Right atrium auricular region (tissue), 2 donors: ENCODE measurements at regions not wholly inside any gene's neighbourhood (a gene's known extent, or its start where the extent isn't known, plus 50 kb on each side); places are given as distances from the start of the nearest gene placed in this dataset.

Experiments
- DNase-seq: peaks from one replicate; pipeline ENCODE4 v3.0.0-alpha.2; 2019; ENCODE audit warnings: low spot score
- H3K27ac ChIP-seq, 2 donors: fragments of 200-600 bp; sonication (generic); 1 replicate in 1 of 2; 2 replicates in 1 of 2; pipeline ENCODE4 v1.5.1; 2016 to 2019
- H3K27me3 ChIP-seq, 2 donors: fragments of 200-600 bp; sonication (generic); one replicate each; pipeline versions ENCODE4 v1.5.1 to v1.6.0; 2017 to 2019
- H3K36me3 ChIP-seq: fragments of 200-600 bp; sonication (generic); one replicate; pipeline ENCODE4 v1.5.1; 2016
- H3K4me1 ChIP-seq, 2 donors: fragments of 200-600 bp; sonication (generic); one replicate each; pipeline versions ENCODE4 v1.5.1 to v1.6.0; 2017 to 2019
- H3K4me3 ChIP-seq, 2 donors: fragments of 200-600 bp; sonication (generic); 1 replicate in 1 of 2; 2 replicates in 1 of 2; pipeline ENCODE4 v1.5.1; 2017 to 2019; ENCODE audit warnings: mild to moderate bottlenecking in 1 of 2, moderate library complexity in 1 of 2
- H3K9me3 ChIP-seq, 2 donors: fragments of 200-600 bp; sonication (generic); one replicate each; pipeline ENCODE4 v1.5.1; 2019
- CTCF ChIP-seq, 2 donors: fragments of 200-600 bp; sonication (generic); IDR thresholded peaks; one replicate each; pipeline ENCODE4 v1.5.1; 2019; ENCODE audit warnings: antibody characterized with exemption in 2 of 2

- Histone ChIP-seq H3K27me3 (no peaks in the 10 kb centered on the region), H3K9me3 (no peaks in the 10 kb centered on the region), H3K4me3 (no peak overlapping the region), H3K27ac (no peak overlapping the region), H3K4me1 (no peaks in the 10 kb centered on the region), H3K36me3 (no peaks in the 10 kb centered on the region)
- TF ChIP-seq CTCF (IDR thresholded peaks at IDR 0.05) = no peak
- DNase-seq = no peak
Observed at GRCh38 chr1:239636347-239636746, 250.0 kb downstream of the CHRM3 start.

GRCh38 chr1:239644604-239645003 is 258.2 kb downstream of the CHRM3 start:
- Histone ChIP-seq H3K4me3 (no peak overlapping the region), H3K36me3 (no peaks in the 10 kb centered on the region), H3K4me1 (no peaks in the 10 kb centered on the region), H3K27me3 (no peaks in the 10 kb centered on the region), H3K27ac (no peak overlapping the region), H3K9me3 (peaks cover 0 to 8% of the 10 kb centered on the region in 2 donors)
- no peak for DNase-seq
- no peak for TF ChIP-seq CTCF (IDR thresholded peaks at IDR 0.05)

GRCh38 chr1:239647045-239647444 is 260.7 kb downstream of the CHRM3 start:
- no peak overlapping the region for H3K27ac ChIP-seq
- H3K4me3 ChIP-seq = no peak overlapping the region
- H3K4me1 ChIP-seq = no peaks in the 10 kb centered on the region
- no peak for TF ChIP-seq CTCF (IDR thresholded peaks at IDR 0.05)
- no peak for DNase-seq
- H3K9me3 ChIP-seq = peaks cover 0 to 8% of the 10 kb centered on the region in 2 donors
- H3K27me3 ChIP-seq = no peaks in the 10 kb centered on the region
- no peaks in the 10 kb centered on the region for H3K36me3 ChIP-seq

GRCh38 chr1:239647964-239648632 is 261.7 kb downstream of the CHRM3 start:
- Histone ChIP-seq H3K4me1 (no peaks in the 10 kb centered on the region), H3K36me3 (no peaks in the 10 kb centered on the region), H3K27me3 (no peaks in the 10 kb centered on the region), H3K9me3 (peaks cover 0 to 8% of the 10 kb centered on the region in 2 donors), H3K27ac (no peak overlapping the region), H3K4me3 (no peak overlapping the region)
- no peak for DNase-seq
- no peak for TF ChIP-seq CTCF (IDR thresholded peaks at IDR 0.05)

GRCh38 chr1:239655023-239655422 is 268.7 kb downstream of the CHRM3 start:
- H3K4me3 ChIP-seq = no peak overlapping the region
- H3K27me3 ChIP-seq = no peaks in the 10 kb centered on the region
- TF ChIP-seq CTCF (IDR thresholded peaks at IDR 0.05) = no peak
- no peaks in the 10 kb centered on the region for H3K9me3 ChIP-seq
- H3K4me1 ChIP-seq = no peaks in the 10 kb centered on the region
- no peaks in the 10 kb centered on the region for H3K36me3 ChIP-seq
- no peak for DNase-seq
- H3K27ac ChIP-seq = no peak overlapping the region

- no peak for DNase-seq
- TF ChIP-seq CTCF (IDR thresholded peaks at IDR 0.05) = no peak
- H3K36me3 ChIP-seq = no peaks in the 10 kb centered on the region
- no peak overlapping the region for H3K27ac ChIP-seq
- no peaks in the 10 kb centered on the region for H3K27me3 ChIP-seq
- H3K4me3 ChIP-seq = no peak overlapping the region
- no peaks in the 10 kb centered on the region for H3K4me1 ChIP-seq
- no peaks in the 10 kb centered on the region for H3K9me3 ChIP-seq
Observed at GRCh38 chr1:239657291-239657690, 270.9 kb downstream of the CHRM3 start.
